Mucosa of descending colon (tissue), 3 donors: ENCODE measurements at regions not wholly inside any gene's neighbourhood (a gene's known extent, or its start where the extent isn't known, plus 50 kb on each side); places are given as distances from the start of the nearest gene placed in this dataset.

Experiments
- ATAC-seq: fragments of 200-7000 bp; cut with Tn5 transposase; one replicate; pipeline ENCODE4 v1.9.1; 2020; ENCODE audit warnings: mild to moderate bottlenecking, moderate library complexity
- DNase-seq, 3 donors: peaks; one replicate each; pipeline ENCODE4 v3.0.0-alpha.2; 2020
- H3K36me3 ChIP-seq: fragments of 200-600 bp; one replicate; pipeline ENCODE4 v1.8.0; 2021; ENCODE audit warnings: low read depth, mild to moderate bottlenecking
- H3K4me1 ChIP-seq: fragments of 200-600 bp; one replicate; pipeline ENCODE4 v1.8.0; 2021; ENCODE audit warnings: low read depth, mild to moderate bottlenecking
- H3K4me3 ChIP-seq: fragments of 200-600 bp; one replicate; pipeline ENCODE4 v1.8.0; 2021; ENCODE audit warnings: mild to moderate bottlenecking
- H3K9me3 ChIP-seq: fragments of 200-600 bp; one replicate; pipeline ENCODE4 v1.8.0; 2021; ENCODE audit warnings: mild to moderate bottlenecking
- CTCF ChIP-seq: fragments of 200-600 bp; IDR thresholded peaks from one replicate; pipeline ENCODE4 v1.8.0; 2022; ENCODE audit warnings: antibody characterized with exemption, mild to moderate bottlenecking
- intact Hi-C, 2 donors: fragments of 100-400 bp; cut with DNase I in 1 of 2; cut with micrococcal nuclease in 1 of 2; formaldehyde crosslinking; loops; one replicate each; pipeline versions ENCODE4 v1.11.0 to v1.11.1; 2022; cut with DNase I, micrococcal nuclease
- donor health status: DM: no; HTN: no; CAD: no; lungs with moderate emphysema.
- donor health status: DM: no; HTN: no; CAD: no.
- donor health status: DM: no; HTN: yes; CAD: no.

- no peak for TF ChIP-seq CTCF
- DNase-seq, result no peak
- no peak for ATAC-seq
- no peak overlapping the region for H3K4me3 ChIP-seq
- no peaks in the 10 kb centered on the region for H3K4me1 ChIP-seq
- no peaks in the 10 kb centered on the region for H3K9me3 ChIP-seq
- intact Hi-C loops, result no loop called here
- no peaks in the 10 kb centered on the region for H3K36me3 ChIP-seq
These were observed 83.5 kb upstream of the FHIT start for GRCh38 chr3:61334783-61335182.

GRCh38 chr3:61340931-61341461, 89.7 kb upstream of the FHIT start:
- no peaks in the 10 kb centered on the region for H3K9me3 ChIP-seq
- no peak for ATAC-seq
- no peak for DNase-seq
- no peak for TF ChIP-seq CTCF
- intact Hi-C loops, result no loop called here
- H3K4me1 ChIP-seq, result no peaks in the 10 kb centered on the region
- no peaks in the 10 kb centered on the region for H3K36me3 ChIP-seq
- no peak overlapping the region for H3K4me3 ChIP-seq

- Histone ChIP-seq H3K36me3 (no peaks in the 10 kb centered on the region), H3K4me3 (no peak overlapping the region), H3K9me3 (no peaks in the 10 kb centered on the region), H3K4me1 (no peaks in the 10 kb centered on the region)
- no peak for DNase-seq
- no peak for ATAC-seq
- intact Hi-C loops, result no loop called here
- TF ChIP-seq CTCF, result no peak
These were observed 92.3 kb upstream of the FHIT start for GRCh38 chr3:61343543-61343942.

- no peak overlapping the region for H3K4me3 ChIP-seq
- H3K36me3 ChIP-seq, result no peaks in the 10 kb centered on the region
- TF ChIP-seq CTCF, result no peak
- no peak for DNase-seq
- intact Hi-C loops, result no loop called here
- H3K9me3 ChIP-seq, result no peaks in the 10 kb centered on the region
- no peaks in the 10 kb centered on the region for H3K4me1 ChIP-seq
- no peak for ATAC-seq
These were observed 93.8 kb upstream of the FHIT start for GRCh38 chr3:61345020-61345419.

- intact Hi-C loops, result no loop called here
- TF ChIP-seq CTCF, result no peak
- Histone ChIP-seq H3K4me1 (no peaks in the 10 kb centered on the region), H3K36me3 (no peaks in the 10 kb centered on the region), H3K4me3 (no peak overlapping the region), H3K9me3 (no peaks in the 10 kb centered on the region)
- DNase-seq (no peak), ATAC-seq (no peak)
These were observed 96.7 kb upstream of the FHIT start for GRCh38 chr3:61347981-61348380.

GRCh38 chr3:61349717-61350116, 98.5 kb upstream of the FHIT start:
- no peaks in the 10 kb centered on the region for H3K9me3 ChIP-seq
- no peak overlapping the region for H3K4me3 ChIP-seq
- no peak for TF ChIP-seq CTCF
- DNase-seq (no peak), ATAC-seq (no peak)
- intact Hi-C loops, result no loop called here
- H3K4me1 ChIP-seq, result no peaks in the 10 kb centered on the region
- no peaks in the 10 kb centered on the region for H3K36me3 ChIP-seq
